ENCODE measurements at regions not wholly inside any gene's neighbourhood (a gene's known extent, or its start where the extent isn't known, plus 50 kb on each side); places are given as distances from the start of the nearest gene placed in this dataset.
A peak's percentile ranks its signal among the peaks of the same experiment; 100 is the strongest.
"Not testable (repeated sequence)": the region's sequence is repeated elsewhere in the genome, so short reads cannot be mapped to it uniquely, and the experiment has no call there.

GRCh38 chr10:5268743-5269142, 72.1 kb downstream of the AKR1C4 start:
- DNase-seq: no peak

GRCh38 chr10:5269791-5270190, 73.2 kb downstream of the AKR1C4 start:
- no peak for DNase-seq

GRCh38 chr10:5271526-5271925, 74.9 kb downstream of the AKR1C4 start:
- DNase-seq: no peak

GRCh38 chr10:5272065-5272803, 75.6 kb downstream of the AKR1C4 start:
- DNase-seq: no peak

- no peak for DNase-seq
Observed at GRCh38 chr10:5274795-5275194, 78.2 kb downstream of the AKR1C4 start.

- DNase-seq: no peak
Observed at GRCh38 chr10:5281356-5281755, 83.4 kb upstream of the UCN3 start.

GRCh38 chr10:5282137-5282536, 82.6 kb upstream of the UCN3 start:
- DNase-seq: no peak

- peak; percentile 14 to 58 for DNase-seq
Observed at GRCh38 chr10:5283305-5284158, 81.2 kb upstream of the UCN3 start.

GRCh38 chr10:5284311-5285057, 80.3 kb upstream of the UCN3 start:
- DNase-seq: no peak

GRCh38 chr10:5285186-5285585, 79.6 kb upstream of the UCN3 start:
- DNase-seq: no peak

GRCh38 chr10:5288359-5288758, 76.4 kb upstream of the UCN3 start:
- no peak for DNase-seq

GRCh38 chr10:5289228-5289627, 75.5 kb upstream of the UCN3 start:
- DNase-seq: not testable (repeated sequence)

- DNase-seq: no peak
Observed at GRCh38 chr10:5291501-5292195, 73.1 kb upstream of the UCN3 start.

GRCh38 chr10:5292196-5292735, 72.5 kb upstream of the UCN3 start:
- DNase-seq: no peak

GRCh38 chr10:5292970-5293369, 71.8 kb upstream of the UCN3 start:
- DNase-seq: not testable (repeated sequence)

GRCh38 chr10:5293691-5294550, 70.8 kb upstream of the UCN3 start:
- peak in 1 of 2 experiments; percentile 74 for DNase-seq

GRCh38 chr10:5297466-5297865, 67.3 kb upstream of the UCN3 start:
- no peak for DNase-seq

GRCh38 chr10:5297996-5298395, 66.8 kb upstream of the UCN3 start:
- DNase-seq: no peak

GRCh38 chr10:5299950-5300349, 64.8 kb upstream of the UCN3 start:
- DNase-seq: no peak

- DNase-seq: no peak
Observed at GRCh38 chr10:5303504-5303903, 61.3 kb upstream of the UCN3 start.

GRCh38 chr10:5305374-5305773, 59.4 kb upstream of the UCN3 start:
- DNase-seq: no peak

GRCh38 chr10:5310914-5311313, 53.9 kb upstream of the UCN3 start:
- DNase-seq: no peak

All from NCI-H526 (cell line).